ENCODE measurements at regions not wholly inside any gene's neighbourhood (a gene's known extent, or its start where the extent isn't known, plus 50 kb on each side); places are given as distances from the start of the nearest gene placed in this dataset.
A peak's percentile ranks its signal among the peaks of the same experiment; 100 is the strongest.

- Histone ChIP-seq H3K9me3 (replicated peaks) (no peaks in the 10 kb centered on the region), H3K27ac (no peak overlapping the region), H3K27me3 (replicated peaks) (no peaks in the 10 kb centered on the region), H3K36me3 (no peaks in the 10 kb centered on the region), H3K4me3 (no peak overlapping the region), H3K4me1 (replicated peaks) (no peaks in the 10 kb centered on the region)
- no peak for DNase-seq (ENCODE audit: low read depth in 1 of 2, low spot score in 2 of 2)
Observed at GRCh38 chrX:76228499-76228898, 55.6 kb downstream of the PBDC1 start.

- no peaks in the 10 kb centered on the region for H3K4me1 ChIP-seq (replicated peaks)
- H3K36me3 ChIP-seq, result no peaks in the 10 kb centered on the region
- H3K27ac ChIP-seq, result no peak overlapping the region
- no peaks in the 10 kb centered on the region for H3K9me3 ChIP-seq (replicated peaks)
- no peak overlapping the region for H3K4me3 ChIP-seq
- no peak for DNase-seq (ENCODE audit: low read depth in 1 of 2, low spot score in 2 of 2)
- no peaks in the 10 kb centered on the region for H3K27me3 ChIP-seq (replicated peaks)
Observed at GRCh38 chrX:76248901-76249300, 76.0 kb downstream of the PBDC1 start.

- peak; percentile 8 to 39 for DNase-seq (ENCODE audit: low read depth in 1 of 2, low spot score in 2 of 2)
- no peak overlapping the region for H3K27ac ChIP-seq
- H3K36me3 ChIP-seq, result no peaks in the 10 kb centered on the region
- H3K27me3 ChIP-seq (replicated peaks), result no peaks in the 10 kb centered on the region
- no peaks in the 10 kb centered on the region for H3K4me1 ChIP-seq (replicated peaks)
- H3K4me3 ChIP-seq, result no peak overlapping the region
- no peaks in the 10 kb centered on the region for H3K9me3 ChIP-seq (replicated peaks)
Observed at GRCh38 chrX:76253432-76253831, 80.6 kb downstream of the PBDC1 start.

DNA sequence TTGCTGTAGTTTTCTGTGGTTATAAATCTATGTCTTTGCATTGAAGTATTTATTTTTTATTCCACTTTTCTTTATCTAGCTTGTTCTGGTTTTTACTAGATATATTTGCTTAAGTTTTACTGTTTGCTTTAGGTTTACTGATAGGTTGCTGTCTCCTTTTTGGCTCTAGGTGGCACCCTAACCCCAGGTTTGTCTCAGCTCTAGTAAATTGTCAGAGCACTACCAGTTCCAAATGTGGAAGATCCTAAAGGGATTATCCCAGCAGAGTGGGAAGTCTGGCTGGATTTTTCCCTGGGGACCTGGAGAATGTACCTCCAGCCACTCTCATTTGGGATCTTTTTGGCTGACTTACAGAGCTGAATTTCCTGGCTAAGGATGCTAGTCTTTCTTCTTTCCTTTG lies 106.1 kb downstream of the PBDC1 start:
- no peaks in the 10 kb centered on the region for H3K27me3 ChIP-seq (replicated peaks)
- H3K27ac ChIP-seq, result no peak overlapping the region
- peak in 1 of 2 experiments; percentile 10 for DNase-seq (ENCODE audit: low read depth in 1 of 2, low spot score in 2 of 2)
- no peaks in the 10 kb centered on the region for H3K36me3 ChIP-seq
- no peaks in the 10 kb centered on the region for H3K9me3 ChIP-seq (replicated peaks)
- no peaks in the 10 kb centered on the region for H3K4me1 ChIP-seq (replicated peaks)
- no peak overlapping the region for H3K4me3 ChIP-seq

Data from SJSA1 (cell line).